ENCODE measurements at regions not wholly inside any gene's neighbourhood (a gene's known extent, or its start where the extent isn't known, plus 50 kb on each side); places are given as distances from the start of the nearest gene placed in this dataset.

GRCh38 chr9:91144769-91145168, 216.9 kb downstream of the AUH start:
- no peak for DNase-seq (ENCODE audit: low read depth)
- no peak overlapping the region for H3K4me3 ChIP-seq (ENCODE audit: low read depth, low read length)

- H3K4me3 ChIP-seq (ENCODE audit: low read depth, low read length): no peak overlapping the region
- DNase-seq (ENCODE audit: low read depth): no peak
Observed at GRCh38 chr9:91145496-91145895, 216.2 kb downstream of the AUH start.

- no peak overlapping the region for H3K4me3 ChIP-seq (ENCODE audit: low read depth, low read length)
- DNase-seq (ENCODE audit: low read depth): no peak
Observed at GRCh38 chr9:91146391-91147019, 215.2 kb downstream of the AUH start.

- no peak overlapping the region for H3K4me3 ChIP-seq (ENCODE audit: low read depth, low read length)
- DNase-seq (ENCODE audit: low read depth): no peak
Observed at GRCh38 chr9:91147079-91147708, 214.5 kb downstream of the AUH start.

GRCh38 chr9:91148306-91148705, 213.4 kb downstream of the AUH start:
- DNase-seq (ENCODE audit: low read depth): no peak
- no peak overlapping the region for H3K4me3 ChIP-seq (ENCODE audit: low read depth, low read length)

- no peak overlapping the region for H3K4me3 ChIP-seq (ENCODE audit: low read depth, low read length)
- no peak for DNase-seq (ENCODE audit: low read depth)
Observed at GRCh38 chr9:91150273-91150997, 211.3 kb downstream of the AUH start.

- H3K4me3 ChIP-seq (ENCODE audit: low read depth, low read length): no peak overlapping the region
- DNase-seq (ENCODE audit: low read depth): peak; percentile 93
Observed at GRCh38 chr9:91150998-91151717, 210.6 kb downstream of the AUH start.

- DNase-seq (ENCODE audit: low read depth): no peak
- no peak overlapping the region for H3K4me3 ChIP-seq (ENCODE audit: low read depth, low read length)
Observed at GRCh38 chr9:91151718-91152095, 210.0 kb downstream of the AUH start.

GRCh38 chr9:91154686-91155085, 207.0 kb downstream of the AUH start:
- H3K4me3 ChIP-seq (ENCODE audit: low read depth, low read length): no peak overlapping the region
- DNase-seq (ENCODE audit: low read depth): no peak

- H3K4me3 ChIP-seq (ENCODE audit: low read depth, low read length): no peak overlapping the region
- DNase-seq (ENCODE audit: low read depth): no peak
Observed at GRCh38 chr9:91155181-91155580, 206.5 kb downstream of the AUH start.

GRCh38 chr9:91155746-91156376, 205.9 kb downstream of the AUH start:
- H3K4me3 ChIP-seq (ENCODE audit: low read depth, low read length): no peak overlapping the region
- DNase-seq (ENCODE audit: low read depth): no peak

- no peak overlapping the region for H3K4me3 ChIP-seq (ENCODE audit: low read depth, low read length)
- no peak for DNase-seq (ENCODE audit: low read depth)
Observed at GRCh38 chr9:91156451-91157234, 205.1 kb downstream of the AUH start.

GRCh38 chr9:91157883-91158282, 203.8 kb downstream of the AUH start:
- no peak overlapping the region for H3K4me3 ChIP-seq (ENCODE audit: low read depth, low read length)
- no peak for DNase-seq (ENCODE audit: low read depth)

- no peak overlapping the region for H3K4me3 ChIP-seq (ENCODE audit: low read depth, low read length)
- no peak for DNase-seq (ENCODE audit: low read depth)
Observed at GRCh38 chr9:91158286-91158685, 203.4 kb downstream of the AUH start.

- no peak for DNase-seq (ENCODE audit: low read depth)
- H3K4me3 ChIP-seq (ENCODE audit: low read depth, low read length): no peak overlapping the region
Observed at GRCh38 chr9:91158946-91159345, 202.8 kb downstream of the AUH start.

- no peak overlapping the region for H3K4me3 ChIP-seq (ENCODE audit: low read depth, low read length)
- no peak for DNase-seq (ENCODE audit: low read depth)
Observed at GRCh38 chr9:91159664-91160121, 202.0 kb downstream of the AUH start.

- no peak overlapping the region for H3K4me3 ChIP-seq (ENCODE audit: low read depth, low read length)
- no peak for DNase-seq (ENCODE audit: low read depth)
Observed at GRCh38 chr9:91160181-91160580, 201.5 kb downstream of the AUH start.

GRCh38 chr9:91160599-91161464, 200.9 kb downstream of the AUH start:
- H3K4me3 ChIP-seq (ENCODE audit: low read depth, low read length): no peak overlapping the region
- no peak for DNase-seq (ENCODE audit: low read depth)

All from skeletal muscle cell (primary cell).